HUES64 (cell line): ENCODE measurements at regions not wholly inside any gene's neighbourhood (a gene's known extent, or its start where the extent isn't known, plus 50 kb on each side); places are given as distances from the start of the nearest gene placed in this dataset.
"Not testable (repeated sequence)": the region's sequence is repeated elsewhere in the genome, so short reads cannot be mapped to it uniquely, and the experiment has no call there.

ENCODE experiments used
- H3K27ac ChIP-seq: 2 replicates; pipeline ENCODE4 v1.7.0; 2013; ENCODE audit warnings: low read depth, low read length, inconsistent platforms
- H3K27me3 ChIP-seq: 2 replicates; pipeline ENCODE4 v1.6.1; 2013; ENCODE audit warnings: mild to moderate bottlenecking, low read length; ENCODE audit not compliant: insufficient read depth
- H3K36me3 ChIP-seq: 2 replicates; pipeline ENCODE4 v1.6.1; 2013; ENCODE audit warnings: mild to moderate bottlenecking, low read length; ENCODE audit not compliant: insufficient read depth
- H3K4me1 ChIP-seq: 2 replicates; pipeline ENCODE4 v1.6.1; 2013; ENCODE audit warnings: mild to moderate bottlenecking, low read length, moderate library complexity; ENCODE audit not compliant: insufficient read depth
- H3K4me3 ChIP-seq: 2 replicates; pipeline ENCODE4 v1.5.1; 2013; ENCODE audit warnings: mild to moderate bottlenecking, low read length, moderate library complexity
- H3K9ac ChIP-seq: 2 replicates; pipeline ENCODE4 v1.6.1; 2013; ENCODE audit warnings: mild to moderate bottlenecking, low read depth, low read length
- H3K9me3 ChIP-seq: 2 replicates; pipeline ENCODE4 v1.6.1; 2013; ENCODE audit warnings: low read depth, low read length; ENCODE audit not compliant: insufficient read depth
- WGBS: fragments of 150-250, 120-280 bp; methylation state at CpG from one replicate; pipeline ENCODE4 v1.1.7; 2013; ENCODE audit warnings: missing lambda C conversion rate; 5-methylcytosine and 5-hydroxymethylcytosine counted together

- no peaks in the 10 kb centered on the region for H3K36me3 ChIP-seq
- H3K9ac ChIP-seq, result no peak overlapping the region
- no peak overlapping the region for H3K27ac ChIP-seq
- H3K27me3 ChIP-seq, result no peaks in the 10 kb centered on the region
- no peak overlapping the region for H3K4me3 ChIP-seq
- peaks cover 10% of the 10 kb centered on the region for H3K4me1 ChIP-seq
- no peaks in the 10 kb centered on the region for H3K9me3 ChIP-seq
- 88% methylated on average over 3 of the region's 3 CpGs for WGBS
Observed at GRCh38 chr13:71303144-71303543, 563.9 kb downstream of the DACH1 start.

GRCh38 chr13:71300602-71301001 is 566.4 kb downstream of the DACH1 start:
- Histone ChIP-seq H3K4me3 (no peak overlapping the region), H3K9me3 (no peaks in the 10 kb centered on the region), H3K27ac (no peak overlapping the region), H3K36me3 (no peaks in the 10 kb centered on the region), H3K27me3 (no peaks in the 10 kb centered on the region), H3K4me1 (no peaks in the 10 kb centered on the region), H3K9ac (no peak overlapping the region)

- H3K27me3 ChIP-seq, result no peaks in the 10 kb centered on the region
- H3K27ac ChIP-seq, result no peak overlapping the region
- H3K9me3 ChIP-seq, result no peaks in the 10 kb centered on the region
- no peak overlapping the region for H3K4me3 ChIP-seq
- H3K4me1 ChIP-seq, result no peaks in the 10 kb centered on the region
- no peak overlapping the region for H3K9ac ChIP-seq
- WGBS, result 97% methylated on average over 4 of the region's 4 CpGs
- no peaks in the 10 kb centered on the region for H3K36me3 ChIP-seq
Observed at GRCh38 chr13:71291842-71292146, 575.2 kb downstream of the DACH1 start.

GRCh38 chr13:71290963-71291841 is 575.8 kb downstream of the DACH1 start:
- H3K36me3 ChIP-seq, result no peaks in the 10 kb centered on the region
- no peak overlapping the region for H3K4me3 ChIP-seq
- no peaks in the 10 kb centered on the region for H3K9me3 ChIP-seq
- H3K4me1 ChIP-seq, result no peaks in the 10 kb centered on the region
- no peak overlapping the region for H3K27ac ChIP-seq
- 97% methylated on average over 10 of the region's 10 CpGs for WGBS
- H3K9ac ChIP-seq, result no peak overlapping the region
- no peaks in the 10 kb centered on the region for H3K27me3 ChIP-seq

- not testable (repeated sequence) for H3K27ac ChIP-seq, H3K27me3 ChIP-seq, H3K4me1 ChIP-seq, H3K9ac ChIP-seq, H3K36me3 ChIP-seq, H3K9me3 ChIP-seq, H3K4me3 ChIP-seq
- WGBS, result 95% methylated on average over 3 of the region's 3 CpGs
Observed at GRCh38 chr13:71289980-71290379, 577.0 kb downstream of the DACH1 start.

GRCh38 chr13:71285700-71286099 is 581.3 kb downstream of the DACH1 start:
- Histone ChIP-seq H3K4me3 (no peak overlapping the region), H3K36me3 (no peaks in the 10 kb centered on the region), H3K27me3 (no peaks in the 10 kb centered on the region), H3K4me1 (no peaks in the 10 kb centered on the region), H3K9ac (no peak overlapping the region), H3K9me3 (no peaks in the 10 kb centered on the region), H3K27ac (no peak overlapping the region)
- 91% methylated on average over 1 of the region's 1 CpG for WGBS

GRCh38 chr13:71278512-71278911 is 588.5 kb downstream of the DACH1 start:
- Histone ChIP-seq H3K4me3 (no peak overlapping the region), H3K27me3 (no peaks in the 10 kb centered on the region), H3K36me3 (no peaks in the 10 kb centered on the region), H3K27ac (no peak overlapping the region), H3K9ac (no peak overlapping the region), H3K9me3 (no peaks in the 10 kb centered on the region), H3K4me1 (peaks cover 7% of the 10 kb centered on the region; the same call in 1 of the 2 replicates)
- WGBS, result 69% methylated on average over 2 of the region's 2 CpGs

- Histone ChIP-seq H3K27ac (no peak overlapping the region), H3K27me3 (no peaks in the 10 kb centered on the region), H3K36me3 (no peaks in the 10 kb centered on the region), H3K4me1 (peaks cover 7% of the 10 kb centered on the region; the same call in 1 of the 2 replicates), H3K4me3 (no peak overlapping the region), H3K9me3 (no peaks in the 10 kb centered on the region), H3K9ac (no peak overlapping the region)
- 93% methylated on average over 5 of the region's 5 CpGs for WGBS
Observed at GRCh38 chr13:71274923-71275608, 591.9 kb downstream of the DACH1 start.

- WGBS, result 89% methylated on average over 1 of the region's 1 CpG
Observed at GRCh38 chr13:71261256-71261655, 605.7 kb downstream of the DACH1 start.

DNA sequence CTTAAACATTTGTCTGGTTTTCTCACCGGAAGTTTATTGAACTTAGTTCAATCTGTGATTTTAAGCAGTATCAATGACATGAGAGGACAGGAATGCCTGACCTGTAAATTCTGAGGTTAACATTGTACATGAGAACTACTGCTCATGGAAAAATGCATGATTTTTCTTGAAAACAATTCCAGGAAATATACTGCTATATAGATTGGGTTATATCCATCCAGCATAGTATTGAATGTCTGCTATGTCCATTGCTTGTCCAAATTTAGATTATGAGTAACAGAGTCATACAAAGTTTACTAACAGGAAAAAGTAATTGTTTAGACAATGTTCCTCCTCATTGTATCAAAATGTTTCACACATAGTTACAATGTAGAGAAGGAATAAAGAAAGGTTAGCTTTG is 606.8 kb downstream of the DACH1 start:
- H3K4me1 ChIP-seq, result no peaks in the 10 kb centered on the region
- no peaks in the 10 kb centered on the region for H3K9me3 ChIP-seq
- H3K27me3 ChIP-seq, result no peaks in the 10 kb centered on the region
- WGBS, result 87% methylated on average over 1 of the region's 1 CpG
- no peak overlapping the region for H3K27ac ChIP-seq
- no peak overlapping the region for H3K4me3 ChIP-seq
- H3K36me3 ChIP-seq, result no peaks in the 10 kb centered on the region
- no peak overlapping the region for H3K9ac ChIP-seq

More at GRCh38 chr13:71261256-71261655, 605.7 kb downstream of the DACH1 start:
- H3K27me3 ChIP-seq, result no peaks in the 10 kb centered on the region
- no peak overlapping the region for H3K9ac ChIP-seq
- H3K4me3 ChIP-seq, result no peak overlapping the region
- H3K36me3 ChIP-seq, result no peaks in the 10 kb centered on the region
- no peaks in the 10 kb centered on the region for H3K9me3 ChIP-seq
- no peaks in the 10 kb centered on the region for H3K4me1 ChIP-seq
- H3K27ac ChIP-seq, result no peak overlapping the region

DNA sequence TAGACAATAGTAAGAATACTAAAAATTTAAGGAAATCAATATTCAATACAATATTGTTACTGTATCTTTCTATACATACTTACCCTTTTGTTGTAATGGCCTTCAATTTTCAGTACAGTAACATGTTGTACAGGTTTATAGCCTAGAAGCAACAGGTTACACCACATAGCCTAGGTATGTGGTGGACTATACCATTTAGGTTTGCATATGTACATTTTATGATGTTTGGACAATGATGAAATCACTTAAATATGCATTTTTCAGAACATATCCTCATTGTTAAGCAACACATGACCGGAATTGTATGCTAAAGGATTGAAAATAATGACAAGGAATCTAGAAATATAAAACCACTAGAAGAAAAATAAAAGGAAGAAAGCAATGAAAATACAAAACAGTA is 611.4 kb downstream of the DACH1 start:
- Histone ChIP-seq H3K36me3 (no peaks in the 10 kb centered on the region), H3K27ac (no peak overlapping the region), H3K4me3 (no peak overlapping the region), H3K27me3 (no peaks in the 10 kb centered on the region), H3K9me3 (no peaks in the 10 kb centered on the region), H3K9ac (no peak overlapping the region), H3K4me1 (peaks cover 7% of the 10 kb centered on the region)
- WGBS, result no CpG with 5 or more reads among the region's 1 CpG
